HEK293 (cell line): ENCODE measurements at regions not wholly inside any gene's neighbourhood (a gene's known extent, or its start where the extent isn't known, plus 50 kb on each side); places are given as distances from the start of the nearest gene placed in this dataset.

Source experiments
- FEZF1 ChIP-seq: fragments of 450-650 bp; formaldehyde crosslinking; IDR thresholded peaks from 2 replicates; pipeline ENCODE4 v1.5.1; 2016; ENCODE audit warnings: missing biosample characterization, missing genetic modification characterization
- GLIS2 ChIP-seq: fragments of 450-650 bp; formaldehyde crosslinking; IDR thresholded peaks from 2 replicates; pipeline ENCODE4 v1.5.1; 2016; ENCODE audit warnings: missing biosample characterization, missing genetic modification characterization
- HOXD13 ChIP-seq: sonication (generic); formaldehyde crosslinking; IDR thresholded peaks from 2 replicates; pipeline ENCODE4 v1.8.0; 2022; ENCODE audit warnings: missing genetic modification reagents, borderline replicate concordance
- IKZF3 ChIP-seq: fragments of 450-650 bp; IDR thresholded peaks from 2 replicates; pipeline ENCODE4 v1.5.0; 2018; ENCODE audit warnings: missing biosample characterization, mild to moderate bottlenecking, missing genetic modification characterization, moderate library complexity
- KLF7 ChIP-seq: fragments of 450-650 bp; formaldehyde crosslinking; IDR thresholded peaks from 2 replicates; pipeline ENCODE4 v1.5.1; 2016; ENCODE audit warnings: missing biosample characterization, missing genetic modification characterization, borderline replicate concordance
- MYNN ChIP-seq: fragments of 450-650 bp; formaldehyde crosslinking; IDR thresholded peaks from 2 replicates; pipeline ENCODE4 v1.5.1; 2016; ENCODE audit warnings: missing biosample characterization, missing genetic modification characterization, borderline replicate concordance
- OSR2 ChIP-seq: fragments of 450-650 bp; formaldehyde crosslinking; IDR thresholded peaks from 2 replicates; pipeline ENCODE4 v1.5.1; 2016; ENCODE audit warnings: missing biosample characterization, missing genetic modification characterization
- PRDM10 ChIP-seq: fragments of 450-650 bp; formaldehyde crosslinking; IDR thresholded peaks from 2 replicates; pipeline ENCODE4 v1.5.1; 2016; ENCODE audit warnings: missing biosample characterization, missing genetic modification characterization
- PRDM4 ChIP-seq: fragments of 450-650 bp; formaldehyde crosslinking; IDR thresholded peaks from 2 replicates; pipeline ENCODE4 v1.5.1; 2017; ENCODE audit warnings: missing biosample characterization, missing genetic modification characterization
- SCRT2 ChIP-seq: fragments of 450-650 bp; formaldehyde crosslinking; IDR thresholded peaks from 2 replicates; pipeline ENCODE4 v1.5.1; 2016; ENCODE audit warnings: missing biosample characterization, missing genetic modification characterization
- SP7 ChIP-seq: fragments of 450-650 bp; formaldehyde crosslinking; IDR thresholded peaks from 2 replicates; pipeline ENCODE4 v1.5.1; 2016; ENCODE audit warnings: missing biosample characterization, missing genetic modification characterization
- TCF7L2 ChIP-seq: IDR thresholded peaks from 2 replicates; pipeline ENCODE4 v1.6.1; 2011; ENCODE audit warnings: low read depth, mild to moderate bottlenecking, inconsistent platforms, low read length, moderate library complexity, borderline replicate concordance
- ZBTB20 ChIP-seq: fragments of 450-650 bp; formaldehyde crosslinking; IDR thresholded peaks from 2 replicates; pipeline ENCODE4 v1.5.1; 2016; ENCODE audit warnings: missing biosample characterization, missing genetic modification characterization
- ZEB2 ChIP-seq: fragments of 450-650 bp; formaldehyde crosslinking; IDR thresholded peaks from 2 replicates; pipeline ENCODE4 v1.5.1; 2016; ENCODE audit warnings: missing biosample characterization, missing genetic modification characterization
- ZNF10 ChIP-seq: fragments of 450-650 bp; formaldehyde crosslinking; IDR thresholded peaks from 2 replicates; pipeline ENCODE4 v1.5.1; 2017; ENCODE audit warnings: missing biosample characterization, missing genetic modification characterization
- ZNF121 ChIP-seq: fragments of 450-650 bp; formaldehyde crosslinking; IDR thresholded peaks from 2 replicates; pipeline ENCODE4 v1.5.1; 2016; ENCODE audit warnings: missing biosample characterization, missing genetic modification characterization
- ZNF140 ChIP-seq: fragments of 450-650 bp; formaldehyde crosslinking; IDR thresholded peaks from 2 replicates; pipeline ENCODE4 v1.5.1; 2016; ENCODE audit warnings: missing biosample characterization, missing genetic modification characterization
- ZNF169 ChIP-seq: fragments of 450-650 bp; formaldehyde crosslinking; IDR thresholded peaks from 2 replicates; pipeline ENCODE4 v1.5.1; 2016; ENCODE audit warnings: missing biosample characterization, missing genetic modification characterization
- ZNF580 ChIP-seq: fragments of 450-650 bp; formaldehyde crosslinking; IDR thresholded peaks from 2 replicates; pipeline ENCODE4 v1.5.1; 2016; ENCODE audit warnings: missing biosample characterization, missing genetic modification characterization
- ZNF596 ChIP-seq: fragments of 450-650 bp; IDR thresholded peaks from 2 replicates; pipeline ENCODE4 v1.5.0; 2018; ENCODE audit warnings: missing biosample characterization, mild to moderate bottlenecking, missing genetic modification characterization, moderate library complexity
- ZNF830 ChIP-seq: fragments of 450-650 bp; IDR thresholded peaks from 2 replicates; pipeline ENCODE4 v1.5.0; 2018; ENCODE audit warnings: missing biosample characterization, missing genetic modification characterization, low read depth, mild to moderate bottlenecking, moderate library complexity
- ZNF843 ChIP-seq: fragments of 450-650 bp; formaldehyde crosslinking; IDR thresholded peaks from 2 replicates; pipeline ENCODE4 v1.5.1; 2016; ENCODE audit warnings: missing biosample characterization, missing genetic modification characterization
- ZSCAN30 ChIP-seq: fragments of 450-650 bp; IDR thresholded peaks from 2 replicates; pipeline ENCODE4 v1.5.1; 2018; ENCODE audit warnings: missing biosample characterization, mild to moderate bottlenecking, missing genetic modification characterization, moderate library complexity

GRCh38 chr7:96596120-96596826 is 113.4 kb downstream of the SEM1 start (continued):
- TF ChIP-seq PRDM4 (tag by site-specific recombination) (peak; percentile 89), ZEB2 (0 out of 2 replicates have a peak, but pooled peaks have one; percentile 30), ZNF580 (tag by site-specific recombination) (peak; percentile 89), ZNF596 (tag by site-specific recombination) (peak; percentile 58; the same call in 1 of the 2 replicates), FEZF1 (peak; percentile 97), ZBTB20 (tag by site-specific recombination) (no peak), ZNF830 (tag by site-specific recombination) (no peak), KLF7 (peak; percentile 36; the same call in 1 of the 2 replicates), TCF7L2 (0 out of 2 replicates have a peak, but pooled peaks have one; percentile 53), OSR2 (peak; percentile 98), ZSCAN30 (tag by site-specific recombination) (peak; percentile 72), ZNF169 (tag by site-specific recombination) (no peak), SP7 (tag by site-specific recombination) (peak; percentile 90), SCRT2 (tag by site-specific recombination) (0 out of 2 replicates have a peak, but pooled peaks have one; percentile 21), ZNF140 (tag by site-specific recombination) (no peak), MYNN (tag by site-specific recombination) (peak; percentile 63; the same call in 1 of the 2 replicates), PRDM10 (peak; percentile 49; the same call in 1 of the 2 replicates), ZNF10 (tag by site-specific recombination) (peak; percentile 92), IKZF3 (tag by site-specific recombination) (peak; percentile 85), GLIS2 (no peak), ZNF121 (peak; percentile 20; the same call in 1 of the 2 replicates), ZNF843 (tag by site-specific recombination) (peak; percentile 95), HOXD13 (0 out of 2 replicates have a peak, but pooled peaks have one; percentile 48)
